Dermis microvascular lymphatic vessel endothelial cell (primary cell): ENCODE measurements at regions not wholly inside any gene's neighbourhood (a gene's known extent, or its start where the extent isn't known, plus 50 kb on each side); places are given as distances from the start of the nearest gene placed in this dataset.
"Not testable (repeated sequence)": the region's sequence is repeated elsewhere in the genome, so short reads cannot be mapped to it uniquely, and the experiment has no call there.

Experiments
- DNase-seq, 2 donors: peaks; one replicate each; pipeline versions ENCODE4 v3.0.0 to v3.0.0-alpha.2; 2010; ENCODE audit warnings: low read depth in 2 of 2

DNA sequence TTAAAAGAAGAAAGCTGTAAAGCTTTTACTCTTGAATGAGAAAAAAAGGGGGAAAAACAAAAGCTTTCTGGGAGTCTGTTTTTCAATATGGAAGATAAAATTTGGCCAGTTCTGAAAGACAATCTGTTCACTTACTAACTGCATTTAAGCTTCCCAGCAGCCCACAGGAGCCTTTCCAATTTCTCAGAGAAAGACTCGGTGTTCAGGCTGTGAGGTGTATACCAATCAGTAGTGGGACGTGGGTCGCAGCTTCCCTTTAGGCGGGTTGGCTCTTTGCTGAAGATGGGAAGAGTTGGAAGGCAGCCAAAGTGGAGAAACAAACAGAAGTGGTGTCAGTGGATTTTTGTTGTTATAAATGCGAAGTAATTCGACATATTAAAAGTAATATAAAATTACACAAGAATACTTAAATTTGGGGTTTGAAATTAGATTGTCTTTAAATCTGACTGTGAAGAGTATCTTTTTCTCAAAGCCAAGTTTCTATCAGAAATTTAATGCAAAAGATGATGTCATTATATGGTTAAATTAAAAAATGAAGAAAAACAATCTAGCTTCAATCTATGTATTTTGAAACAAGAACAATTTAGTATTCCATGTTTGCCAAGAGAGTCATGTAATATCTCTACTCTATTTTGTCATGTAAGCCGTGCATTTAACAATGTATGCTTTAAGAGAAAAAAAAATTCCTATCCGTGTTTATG is 590.2 kb upstream of the ATXN7L3B start:
- no peak for DNase-seq

DNA sequence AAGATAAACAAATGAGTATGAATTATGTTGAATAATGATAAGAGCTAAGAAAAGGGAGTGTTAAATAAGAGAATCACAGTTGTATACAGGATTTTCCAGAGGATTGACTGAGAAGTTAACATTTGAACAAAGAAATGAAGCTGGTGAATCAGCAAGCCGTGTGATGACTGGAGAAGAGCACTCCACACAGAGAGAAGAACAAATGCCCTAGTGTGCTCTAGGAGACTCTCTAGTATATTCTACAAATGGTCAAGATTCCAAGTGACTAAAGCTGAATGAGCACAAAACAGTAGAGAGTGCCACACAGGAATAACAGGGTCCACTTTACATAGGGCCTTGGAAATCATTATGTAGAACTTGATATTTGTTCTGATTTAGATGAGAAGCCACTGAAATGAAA is 587.1 kb upstream of the ATXN7L3B start:
- no peak for DNase-seq

GRCh38 chr12:73951956-73952703 is 585.5 kb upstream of the ATXN7L3B start:
- no peak for DNase-seq

GRCh38 chr12:73964641-73965040 is 573.0 kb upstream of the ATXN7L3B start:
- no peak for DNase-seq

DNA sequence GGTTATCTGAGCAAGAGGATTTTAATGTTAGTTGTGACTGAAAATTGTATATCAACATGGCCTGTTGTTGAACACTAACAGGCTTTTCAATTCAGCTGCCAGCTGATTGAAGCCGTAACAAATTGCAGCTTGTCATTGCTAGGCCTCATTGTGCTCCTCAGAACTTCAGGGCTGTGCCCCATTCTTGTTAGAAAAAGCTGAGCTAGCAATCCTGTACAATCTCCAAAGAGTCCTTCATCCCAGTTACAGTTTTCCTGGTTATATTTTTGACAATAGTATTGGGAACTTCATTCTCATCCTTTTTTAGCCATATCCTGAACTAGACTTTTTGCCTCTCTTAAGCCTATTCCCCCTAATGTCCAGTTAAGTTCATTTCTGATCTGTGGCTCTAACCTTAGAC is 564.1 kb upstream of the ATXN7L3B start:
- no peak for DNase-seq

DNA sequence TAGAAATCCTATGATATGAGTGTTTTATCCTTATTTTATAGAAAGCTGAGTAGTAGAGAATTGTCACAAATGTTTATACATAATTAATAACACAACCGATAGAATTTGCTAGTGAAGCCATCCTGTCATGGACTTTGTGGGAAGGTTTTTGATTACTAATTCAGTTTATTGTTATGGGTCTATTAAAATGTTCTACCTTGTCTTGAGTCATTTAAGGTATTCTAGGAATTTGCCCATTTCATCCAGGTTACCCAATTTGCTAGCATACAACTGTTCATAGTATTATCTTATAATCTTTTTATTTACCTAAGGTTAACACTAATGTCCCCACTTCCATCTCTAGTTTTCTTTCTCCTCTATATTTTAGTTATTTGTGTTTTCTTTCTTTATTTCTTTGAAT is 553.1 kb upstream of the ATXN7L3B start:
- DNase-seq, result no peak

GRCh38 chr12:73991138-73991537 is 546.5 kb upstream of the ATXN7L3B start:
- no peak for DNase-seq

GRCh38 chr12:73998894-73999293 is 538.7 kb upstream of the ATXN7L3B start:
- no peak for DNase-seq

DNA sequence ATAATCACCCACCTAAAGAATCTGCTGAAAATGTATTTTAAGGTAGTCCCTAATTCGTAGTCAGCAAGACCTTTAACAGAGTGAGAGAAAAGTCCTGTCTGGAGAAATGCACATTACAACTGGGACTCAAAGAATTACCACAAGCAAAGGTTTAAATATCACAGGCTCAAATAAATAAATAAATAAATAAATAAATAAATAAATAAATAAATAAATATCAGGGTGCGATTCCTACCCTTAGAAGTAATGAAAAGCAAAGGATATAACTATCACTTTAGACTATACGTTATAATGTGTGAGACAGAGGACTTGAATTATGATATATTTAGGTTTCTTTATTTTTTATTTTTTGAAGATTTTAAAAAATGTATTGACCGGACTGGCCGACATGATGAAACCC is 522.5 kb upstream of the ATXN7L3B start:
- DNase-seq, result no peak

- DNase-seq, result not testable (repeated sequence)
These were observed 521.3 kb upstream of the ATXN7L3B start for GRCh38 chr12:74016324-74016723.

DNA sequence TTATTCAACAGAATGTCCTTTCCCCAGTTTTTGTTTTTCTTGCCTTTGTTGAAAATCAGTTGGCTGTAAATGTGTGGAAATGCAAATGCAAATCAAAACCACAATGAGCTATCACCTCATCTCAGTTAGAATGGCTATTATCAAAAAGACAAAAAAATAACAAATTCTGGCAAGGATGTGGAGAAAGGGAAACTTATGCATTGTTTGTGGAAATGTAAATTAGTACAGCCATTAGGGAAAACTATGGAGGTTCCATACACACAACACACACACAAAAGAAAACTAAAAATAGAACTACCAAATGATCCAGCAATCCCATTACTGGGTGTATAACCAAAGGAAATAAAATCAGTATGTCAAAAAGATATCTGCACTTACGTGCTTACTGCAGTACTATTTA is 518.8 kb upstream of the ATXN7L3B start:
- DNase-seq, result no peak

- peak in 1 of 2 donors; percentile 11 for DNase-seq
These were observed 515.7 kb upstream of the ATXN7L3B start for GRCh38 chr12:74021937-74022336.

DNA sequence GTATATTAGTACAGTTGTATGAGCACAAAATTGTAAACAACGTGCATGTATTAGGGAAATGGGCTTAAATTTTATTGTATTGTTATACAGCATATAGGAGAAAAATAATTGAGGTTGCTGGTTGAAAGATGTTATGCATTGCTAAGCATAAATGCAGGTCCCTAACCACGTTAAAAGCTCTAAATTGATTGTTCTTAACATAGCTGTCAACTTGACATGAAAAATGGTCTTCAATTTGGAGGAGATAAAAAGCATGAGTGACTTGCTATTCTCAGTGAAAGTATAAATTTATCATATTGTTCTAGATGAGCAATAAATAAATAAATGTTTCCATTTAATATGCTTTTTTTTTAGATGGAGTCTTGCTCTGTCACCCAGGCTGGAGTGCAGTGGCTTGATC is 506.6 kb upstream of the ATXN7L3B start:
- no peak for DNase-seq

DNA sequence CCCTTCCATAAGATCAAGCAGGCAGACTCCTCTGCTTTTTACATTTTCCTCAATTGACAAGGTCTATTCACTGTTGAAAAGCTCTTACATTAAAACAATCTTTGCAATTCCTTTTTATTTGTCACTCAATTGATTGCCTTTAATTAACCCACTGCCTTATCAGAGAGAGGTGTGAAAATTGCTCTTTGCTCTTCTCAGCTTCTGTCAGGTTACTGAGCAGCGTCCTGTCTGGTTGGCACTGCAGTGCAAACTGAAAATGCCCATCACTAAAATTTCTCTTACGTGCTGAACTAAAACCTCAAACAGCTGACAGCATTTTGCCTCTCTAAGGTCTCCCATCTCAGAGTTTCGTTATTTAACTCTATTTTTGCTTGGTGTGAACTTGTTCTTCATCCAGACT is 504.1 kb upstream of the ATXN7L3B start:
- DNase-seq, result no peak

GRCh38 chr12:74039138-74039537 is 498.5 kb upstream of the ATXN7L3B start:
- DNase-seq, result not testable (repeated sequence)

DNA sequence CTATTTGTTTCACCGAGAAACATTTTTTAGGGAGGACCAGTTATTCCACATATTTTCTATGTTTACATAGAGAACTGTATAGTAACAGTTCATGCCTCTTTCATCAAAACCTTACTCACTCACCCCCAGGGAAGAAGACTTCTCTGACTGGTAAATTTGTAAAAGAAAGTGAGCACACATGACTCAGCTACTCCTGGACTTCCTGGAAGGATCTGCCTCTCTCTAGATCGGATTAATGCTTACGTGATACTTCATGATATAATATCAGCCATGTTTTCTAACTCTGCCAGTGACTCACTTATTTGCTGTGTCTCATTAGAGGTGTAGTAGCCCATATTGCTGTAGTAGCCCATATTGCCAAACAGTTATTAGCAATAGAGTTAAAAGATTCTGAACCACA is 494.3 kb upstream of the ATXN7L3B start:
- no peak for DNase-seq

DNA sequence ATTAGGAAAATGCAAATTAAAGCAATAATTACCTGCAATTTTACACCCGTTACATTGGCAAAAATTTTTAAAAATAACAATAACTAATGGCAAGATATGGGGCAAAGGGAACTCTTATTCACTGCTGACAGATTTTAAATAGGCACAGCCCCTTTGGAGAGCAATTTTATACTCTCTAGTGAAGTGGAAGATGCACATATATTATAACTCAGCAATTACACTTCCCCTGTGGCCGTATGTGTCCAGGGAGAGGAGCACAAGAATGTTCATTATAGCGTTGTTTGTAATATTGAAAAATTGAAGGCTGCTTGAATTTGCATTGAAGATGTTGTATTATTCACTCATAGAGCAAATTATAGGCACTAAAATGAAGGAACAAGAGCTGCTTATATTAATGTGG is 488.3 kb upstream of the ATXN7L3B start:
- no peak for DNase-seq

DNA sequence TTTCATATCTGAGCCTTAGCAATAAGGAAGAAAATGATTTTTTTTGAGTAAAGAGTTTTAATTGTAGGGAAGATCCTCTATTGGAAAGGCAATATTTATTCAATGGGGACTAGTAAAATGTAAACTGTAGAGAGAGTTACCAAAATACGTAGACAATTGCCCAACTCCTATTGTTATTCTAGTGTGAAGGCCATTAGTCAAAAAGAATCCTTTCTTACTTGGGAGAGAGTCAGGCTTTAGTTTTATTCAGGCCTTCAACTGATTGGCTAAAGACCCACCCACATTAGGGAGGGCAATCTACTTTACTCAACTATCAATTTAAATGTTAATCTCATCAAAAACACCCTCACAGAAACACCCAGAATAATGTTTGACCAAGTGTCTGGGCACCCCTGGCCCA is 485.8 kb upstream of the ATXN7L3B start:
- DNase-seq, result no peak

DNA sequence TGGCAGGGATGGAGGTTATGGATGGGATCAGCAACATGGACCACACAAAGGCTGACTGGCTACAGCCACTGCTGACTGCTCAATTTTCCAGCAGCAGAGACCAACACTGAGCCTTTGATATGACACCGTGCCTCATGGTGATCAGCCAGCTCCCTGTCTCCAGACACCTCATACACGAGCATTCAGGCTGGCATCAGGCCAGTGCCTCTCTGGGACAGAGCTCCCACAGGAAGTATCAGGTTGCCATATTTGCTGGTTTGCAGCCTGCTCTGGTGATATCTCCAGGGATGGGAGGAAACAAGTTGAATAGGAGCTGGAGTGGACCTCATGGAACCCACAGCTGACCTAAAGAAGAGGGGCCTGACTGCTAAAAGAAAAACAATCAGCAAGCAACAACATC is 471.2 kb upstream of the ATXN7L3B start:
- DNase-seq, result no peak

DNA sequence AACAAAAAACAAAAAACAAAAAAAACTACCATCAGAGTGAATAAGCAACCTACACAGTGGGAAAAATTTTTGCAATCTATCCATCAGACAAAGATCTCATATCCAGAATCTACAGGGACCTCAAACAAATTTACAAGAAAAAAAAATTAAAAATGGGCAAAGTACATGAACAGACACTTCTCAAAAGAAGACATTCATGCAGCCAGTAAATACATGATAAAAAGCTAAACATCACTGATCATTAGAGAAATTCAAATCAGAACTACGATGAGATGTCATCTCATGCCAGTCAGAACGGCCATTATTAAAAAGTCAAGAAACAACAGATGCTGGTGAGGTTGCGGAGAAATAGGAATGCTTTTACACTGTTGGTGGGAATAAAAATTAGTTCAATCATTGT is 466.5 kb upstream of the ATXN7L3B start:
- no peak for DNase-seq

DNA sequence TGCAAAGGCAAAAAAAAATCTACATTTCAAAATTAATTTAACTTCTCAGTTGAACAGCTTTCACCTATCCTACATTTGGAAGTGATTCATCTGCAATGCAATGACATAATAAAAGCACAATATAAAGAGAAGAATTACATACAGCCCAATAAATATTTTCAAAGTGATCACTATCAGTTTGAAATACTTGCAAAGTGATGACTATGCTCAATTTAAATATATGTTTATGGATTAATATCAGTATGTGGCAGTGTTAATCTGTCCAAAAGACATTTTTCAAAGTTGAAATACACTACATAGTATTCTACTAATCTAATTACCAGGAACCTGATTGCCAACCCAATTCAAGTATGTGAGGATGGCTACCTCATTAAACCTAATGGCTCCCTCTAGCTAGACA is 460.7 kb upstream of the ATXN7L3B start:
- no peak for DNase-seq

- DNase-seq, result no peak
These were observed 432.2 kb upstream of the ATXN7L3B start for GRCh38 chr12:74105434-74105833.

DNA sequence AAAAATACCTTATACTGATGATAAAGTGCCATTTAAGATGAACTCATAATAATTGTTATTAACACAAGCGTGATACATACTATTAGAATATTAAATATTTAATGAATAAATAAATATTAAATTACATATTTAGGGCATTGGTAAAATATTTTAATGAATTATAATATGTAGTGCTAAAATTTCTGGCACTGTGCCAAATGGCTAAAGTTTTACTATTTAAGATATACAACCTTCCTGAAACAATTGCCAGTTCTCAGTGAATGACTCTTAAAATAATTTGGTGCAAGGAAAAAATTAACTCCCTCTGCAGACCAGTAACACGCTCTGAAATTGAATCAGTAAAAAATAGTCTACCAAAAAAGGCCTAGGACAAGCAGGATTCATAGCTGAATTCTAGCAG is 428.9 kb upstream of the ATXN7L3B start:
- no peak for DNase-seq
